Activated T-cell treated with anti-CD3 and anti-CD28 coated beads, Interleukin-2, amount 50 U/mL, for 48 hours (primary cell): ENCODE measurements at regions not wholly inside any gene's neighbourhood (a gene's known extent, or its start where the extent isn't known, plus 50 kb on each side); places are given as distances from the start of the nearest gene placed in this dataset.

Experiments
- DNase-seq, 2 experiments: peaks; one replicate each; pipeline ENCODE4 v3.0.0-alpha.2; 2020

GRCh38 chr14:106809615-106810014 lies 1283.2 kb downstream of the TMEM121 start:
- DNase-seq = no peak

GRCh38 chr14:106810168-106810567 lies 1283.8 kb downstream of the TMEM121 start:
- peak; percentile 38 to 42 for DNase-seq

GRCh38 chr14:106811162-106811561 lies 1284.8 kb downstream of the TMEM121 start:
- no peak for DNase-seq

- no peak for DNase-seq
Measured at GRCh38 chr14:106812788-106813476, 1286.5 kb downstream of the TMEM121 start.

GRCh38 chr14:106813477-106813823 lies 1287.1 kb downstream of the TMEM121 start:
- no peak for DNase-seq

GRCh38 chr14:106820119-106820518 lies 1293.7 kb downstream of the TMEM121 start:
- DNase-seq = no peak

- DNase-seq = no peak
Measured at GRCh38 chr14:106821119-106821518, 1294.7 kb downstream of the TMEM121 start.

GRCh38 chr14:106822905-106823304 lies 1296.5 kb downstream of the TMEM121 start:
- no peak for DNase-seq

GRCh38 chr14:106823552-106823951 lies 1297.2 kb downstream of the TMEM121 start:
- no peak for DNase-seq

- DNase-seq = no peak
Measured at GRCh38 chr14:106826833-106827369, 1300.5 kb downstream of the TMEM121 start.

GRCh38 chr14:106831322-106831720 lies 1304.9 kb downstream of the TMEM121 start:
- peak; percentile 89 to 92 for DNase-seq

- no peak for DNase-seq
Measured at GRCh38 chr14:106837870-106838269, 1311.5 kb downstream of the TMEM121 start.

GRCh38 chr14:106838991-106839769 lies 1312.8 kb downstream of the TMEM121 start:
- no peak for DNase-seq

- DNase-seq = no peak
Measured at GRCh38 chr14:106840258-106840657, 1313.9 kb downstream of the TMEM121 start.

- DNase-seq = no peak
Measured at GRCh38 chr14:106840991-106841390, 1314.6 kb downstream of the TMEM121 start.

- no peak for DNase-seq
Measured at GRCh38 chr14:106841701-106842100, 1315.3 kb downstream of the TMEM121 start.

GRCh38 chr14:106842687-106843086 lies 1316.3 kb downstream of the TMEM121 start:
- DNase-seq = no peak

GRCh38 chr14:106843386-106843785 lies 1317.0 kb downstream of the TMEM121 start:
- no peak for DNase-seq

- DNase-seq = peak; percentile 46 to 50
Measured at GRCh38 chr14:106843951-106844483, 1317.6 kb downstream of the TMEM121 start.

- DNase-seq = peak; percentile 62 to 71
Measured at GRCh38 chr14:106844608-106845285, 1318.4 kb downstream of the TMEM121 start.

GRCh38 chr14:106845286-106846087 lies 1319.1 kb downstream of the TMEM121 start:
- DNase-seq = peak; percentile 60 to 69

GRCh38 chr14:106846218-106846617 lies 1319.8 kb downstream of the TMEM121 start:
- no peak for DNase-seq
